GM23338 (cell line): ENCODE measurements at regions not wholly inside any gene's neighbourhood (a gene's known extent, or its start where the extent isn't known, plus 50 kb on each side); places are given as distances from the start of the nearest gene placed in this dataset.

Experiments used
- ATAC-seq: fragments of 200-7000 bp; cut with Tn5 transposase; 3 replicates; pipeline ENCODE4 v1.9.1; 2020
- DNase-seq: peaks from one replicate; pipeline ENCODE4 v3.0.0-alpha.2; 2015; ENCODE audit warnings: low spot score
- H2AFZ ChIP-seq: fragments of 200-600 bp; sonication (generic); 2 replicates; pipeline ENCODE4 v1.8.0; 2016; ENCODE audit warnings: antibody characterized with exemption, mild to moderate bottlenecking, moderate library complexity
- H3F3A ChIP-seq: fragments of 200-600 bp; sonication (generic); replicated peaks from 2 replicates; pipeline ENCODE4 v1.8.0; 2017; ENCODE audit warnings: antibody characterized with exemption, mixed run types, low read depth
- H3K27ac ChIP-seq: fragments of 200-600 bp; sonication (generic); 2 replicates; pipeline ENCODE4 v1.6.1; 2016; ENCODE audit warnings: low read depth
- H3K27me3 ChIP-seq: fragments of 200-600 bp; sonication (generic); 2 replicates; pipeline ENCODE4 v1.8.0; 2016; ENCODE audit warnings: mild to moderate bottlenecking, mixed run types, moderate library complexity; ENCODE audit not compliant: insufficient read depth
- H3K36me3 ChIP-seq: fragments of 200-600 bp; sonication (generic); 2 replicates; pipeline ENCODE4 v1.8.0; 2016; ENCODE audit warnings: mild to moderate bottlenecking; ENCODE audit not compliant: insufficient read depth
- H3K4me1 ChIP-seq: fragments of 200-600 bp; sonication (generic); 2 replicates; pipeline ENCODE4 v1.8.0; 2016; ENCODE audit warnings: mild to moderate bottlenecking, moderate library complexity; ENCODE audit not compliant: insufficient read depth
- H3K4me2 ChIP-seq: fragments of 200-600 bp; sonication (generic); 2 replicates; pipeline ENCODE4 v1.7.1; 2017; ENCODE audit warnings: mixed run types
- H3K4me3 ChIP-seq: fragments of 200-600 bp; sonication (generic); 2 replicates; pipeline ENCODE4 v1.6.1; 2016; ENCODE audit warnings: mixed run types
- H3K79me2 ChIP-seq: fragments of 200-600 bp; sonication (generic); replicated peaks from 2 replicates; pipeline ENCODE4 v1.8.0; 2017; ENCODE audit warnings: mild to moderate bottlenecking; ENCODE audit not compliant: insufficient read depth
- H3K9me2 ChIP-seq: fragments of 200-600 bp; sonication (generic); 2 replicates; pipeline ENCODE4 v1.8.0; 2017; ENCODE audit not compliant: insufficient read depth
- H4K20me1 ChIP-seq: fragments of 200-600 bp; sonication (generic); replicated peaks from 2 replicates; pipeline ENCODE4 v1.8.0; 2017; ENCODE audit warnings: mild to moderate bottlenecking; ENCODE audit not compliant: insufficient read depth
- H3K27ac Mint-ChIP-seq: 2 replicates; pipeline ENCODE4 v1.8.0; 2020; ENCODE audit warnings: inconsistent platforms, mild to moderate bottlenecking, moderate library complexity, mixed read lengths
- H3K27me3 Mint-ChIP-seq: 3 replicates; pipeline ENCODE4 v1.8.0; 2022; ENCODE audit warnings: low read depth, mild to moderate bottlenecking, moderate library complexity, mixed read lengths, inconsistent platforms; ENCODE audit not compliant: insufficient read depth, poor library complexity
- H3K36me3 Mint-ChIP-seq: 3 replicates; pipeline ENCODE4 v1.8.0; 2021; ENCODE audit warnings: low read depth, mild to moderate bottlenecking, inconsistent platforms, moderate library complexity, mixed read lengths
- H3K4me1 Mint-ChIP-seq: 3 replicates; pipeline ENCODE4 v1.8.0; 2020; ENCODE audit warnings: mild to moderate bottlenecking, inconsistent platforms, mixed read lengths
- H3K4me3 Mint-ChIP-seq: 3 replicates; pipeline ENCODE4 v1.8.0; 2021; ENCODE audit warnings: moderate library complexity, mild to moderate bottlenecking, inconsistent platforms, mixed read lengths
- H3K9me3 Mint-ChIP-seq: 3 replicates; pipeline ENCODE4 v1.8.0; 2020; ENCODE audit warnings: moderate library complexity, mild to moderate bottlenecking, inconsistent platforms, mixed read lengths
- CREB1 ChIP-seq: fragments of 250-450 bp; sonication (Bioruptor Pico); IDR thresholded peaks from 2 replicates; pipeline ENCODE4 v1.5.0; 2020; ENCODE audit warnings: low read depth, mild to moderate bottlenecking, moderate library complexity
- CTCF ChIP-seq, 2 experiments: fragments of 200-600 bp in 1 of 2; sonication (generic) in 1 of 2; conservative IDR thresholded peaks; 2 replicates each; pipeline versions ENCODE4 v1.5.1 to v1.6.1; 2016 to 2017; ENCODE audit warnings: antibody characterized with exemption in 2 of 2, low read depth in 2 of 2, mild to moderate bottlenecking in 2 of 2, moderate library complexity in 1 of 2
- EZH2 ChIP-seq: fragments of 200-600 bp; sonication (generic); IDR thresholded peaks from one replicate; pipeline ENCODE4 v1.8.0; 2017; ENCODE audit warnings: antibody characterized with exemption, mild to moderate bottlenecking, low read depth; ENCODE audit not compliant: unreplicated experiment
- EZH2phosphoT487 ChIP-seq: fragments of 200-600 bp; sonication (generic); IDR thresholded peaks from one replicate; pipeline ENCODE4 v1.8.1; 2018; ENCODE audit warnings: antibody characterized with exemption; ENCODE audit not compliant: unreplicated experiment
- JUNB ChIP-seq: IDR thresholded peaks from one replicate; pipeline ENCODE4 v1.6.1; 2016; ENCODE audit warnings: antibody characterized with exemption; ENCODE audit not compliant: unreplicated experiment
- NANOG ChIP-seq: IDR thresholded peaks from 2 replicates; pipeline ENCODE4 v1.6.1; 2016; ENCODE audit warnings: antibody characterized with exemption, borderline replicate concordance
- POLR2AphosphoS5 ChIP-seq: IDR thresholded peaks from 2 replicates; pipeline ENCODE4 v1.6.1; 2016; ENCODE audit warnings: antibody characterized with exemption, low read depth
- REST ChIP-seq: IDR thresholded peaks from one replicate; pipeline ENCODE4 v1.6.1; 2018; ENCODE audit warnings: antibody characterized with exemption; ENCODE audit not compliant: unreplicated experiment
- STAT1 ChIP-seq: IDR thresholded peaks from one replicate; pipeline ENCODE4 v1.6.1; 2016; ENCODE audit warnings: antibody characterized with exemption; ENCODE audit not compliant: unreplicated experiment
- ZNF114 ChIP-seq: fragments of 250-450 bp; sonication (Bioruptor Pico); IDR thresholded peaks from 2 replicates; pipeline ENCODE4 v1.5.0; 2020; ENCODE audit warnings: mild to moderate bottlenecking, moderate library complexity
- ZNF331 ChIP-seq: fragments of 250-450 bp; sonication (Bioruptor Pico); IDR thresholded peaks from 2 replicates; pipeline ENCODE4 v1.5.0; 2020; ENCODE audit warnings: low read depth, mild to moderate bottlenecking, moderate library complexity
- ZNF462 ChIP-seq: fragments of 250-450 bp; sonication (Bioruptor Pico); IDR thresholded peaks from 2 replicates; pipeline ENCODE4 v1.5.0; 2020; ENCODE audit warnings: mild to moderate bottlenecking, moderate library complexity
- TF ChIP-seq, protein P1 (sequence below): IDR thresholded peaks from 2 replicates; pipeline ENCODE4 v1.6.1; 2016; ENCODE audit warnings: antibody characterized with exemption

DNA sequence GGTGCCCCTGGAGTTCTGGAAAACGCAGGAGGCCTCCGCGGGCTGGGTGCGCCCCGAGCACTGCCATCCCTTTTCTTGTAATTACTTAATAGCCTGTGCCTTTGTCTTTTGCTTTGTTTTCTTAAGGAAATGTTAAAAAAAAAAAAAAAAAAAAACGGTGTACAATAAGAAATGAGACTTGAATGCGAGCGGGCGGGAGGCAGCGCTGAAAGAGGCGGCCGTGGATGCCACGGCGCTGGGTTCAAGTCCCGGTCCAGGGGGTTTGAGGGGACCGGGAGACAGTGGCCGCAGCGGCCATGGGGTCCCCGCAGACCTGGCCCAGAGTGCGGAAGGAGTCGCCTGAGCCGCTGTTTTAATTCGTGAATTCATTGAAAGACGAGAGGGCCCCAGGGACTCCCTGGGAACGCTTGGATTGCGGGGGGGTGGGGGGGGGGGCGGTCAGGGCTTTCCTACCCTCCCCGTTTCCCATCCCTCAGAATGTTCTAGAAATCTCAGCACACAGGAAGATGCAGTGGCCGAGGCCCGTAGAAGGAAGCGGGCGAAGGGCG lies 349.2 kb upstream of the ARGLU1 start:
- Histone ChIP-seq H3K27me3 (0 out of 2 replicates have a peak, but pooled peaks cover 5% of the 10 kb centered on the region), H3K4me1 (peaks cover 58% of the 10 kb centered on the region), H3K9me2 (no peaks in the 10 kb centered on the region), H3K79me2 (no peaks in the 10 kb centered on the region), H4K20me1 (no peaks in the 10 kb centered on the region), H3K27ac (no peak overlapping the region), H3K36me3 (no peaks in the 10 kb centered on the region), H3F3A (no peaks in the 10 kb centered on the region; the same call in 1 of the 2 replicates), H2AFZ (no peak overlapping the region), H3K4me2 (peak overlapping the region; percentile 86), H3K4me3 (peak overlapping the region; percentile 75)
- Mint-ChIP-seq H3K27ac (no peak overlapping the region), H3K36me3 (no peaks in the 10 kb centered on the region), H3K4me1 (peaks cover 68% of the 10 kb centered on the region), H3K9me3 (no peaks in the 10 kb centered on the region), H3K4me3 (peak overlapping the region; percentile 72), H3K27me3 (peaks cover 19% of the 10 kb centered on the region)
- DNase-seq = peak; percentile 46
- TF ChIP-seq JUNB (no peak), CTCF (conservative IDR thresholded peaks at IDR 0.05; ENCODE audit: low read depth in 2 of 2) (no peak), POLR2AphosphoS5 (no peak), REST (no peak), STAT1 (no peak), ZNF462 (CRISPR knock-in tag) (no peak), CREB1 (CRISPR knock-in tag) (no peak), ZNF114 (no peak), EZH2phosphoT487 (no peak), EZH2 (no peak), ZNF331 (CRISPR knock-in tag) (no peak), NANOG (no peak)
- TF ChIP-seq, protein P1, sequence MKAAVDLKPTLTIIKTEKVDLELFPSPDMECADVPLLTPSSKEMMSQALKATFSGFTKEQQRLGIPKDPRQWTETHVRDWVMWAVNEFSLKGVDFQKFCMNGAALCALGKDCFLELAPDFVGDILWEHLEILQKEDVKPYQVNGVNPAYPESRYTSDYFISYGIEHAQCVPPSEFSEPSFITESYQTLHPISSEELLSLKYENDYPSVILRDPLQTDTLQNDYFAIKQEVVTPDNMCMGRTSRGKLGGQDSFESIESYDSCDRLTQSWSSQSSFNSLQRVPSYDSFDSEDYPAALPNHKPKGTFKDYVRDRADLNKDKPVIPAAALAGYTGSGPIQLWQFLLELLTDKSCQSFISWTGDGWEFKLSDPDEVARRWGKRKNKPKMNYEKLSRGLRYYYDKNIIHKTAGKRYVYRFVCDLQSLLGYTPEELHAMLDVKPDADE = no peak
- ATAC-seq = peak; percentile 29
